NCI-H2107 treated with DMSO at 0.1 percent for 48 hours (cell line): ENCODE measurements at regions not wholly inside any gene's neighbourhood (a gene's known extent, or its start where the extent isn't known, plus 50 kb on each side); places are given as distances from the start of the nearest gene placed in this dataset.
"Not testable (repeated sequence)": the region's sequence is repeated elsewhere in the genome, so short reads cannot be mapped to it uniquely, and the experiment has no call there.

ENCODE experiments used
- DNase-seq: peaks from one replicate; lab custom pipeline; 2025; ENCODE audit not compliant: unreplicated experiment; lab: John Stamatoyannopoulos, UW

- DNase-seq = no peak
Observed at GRCh38 chr3:72270072-72270681, 485.2 kb upstream of the PROK2 start.

GRCh38 chr3:72269475-72269874 lies 484.5 kb upstream of the PROK2 start:
- DNase-seq = no peak

- not testable (repeated sequence) for DNase-seq
Observed at GRCh38 chr3:72266921-72267524, 482.1 kb upstream of the PROK2 start.

GRCh38 chr3:72266016-72266370 lies 481.0 kb upstream of the PROK2 start:
- no peak for DNase-seq

- peak; percentile 32 for DNase-seq
Observed at GRCh38 chr3:72265256-72266015, 480.5 kb upstream of the PROK2 start.

- DNase-seq = no peak
Observed at GRCh38 chr3:72263223-72263990, 478.5 kb upstream of the PROK2 start.

GRCh38 chr3:72262736-72263135 lies 477.8 kb upstream of the PROK2 start:
- no peak for DNase-seq

- DNase-seq = no peak
Observed at GRCh38 chr3:72261566-72262564, 476.9 kb upstream of the PROK2 start.

- DNase-seq = no peak
Observed at GRCh38 chr3:72260588-72260910, 475.6 kb upstream of the PROK2 start.

- DNase-seq = no peak
Observed at GRCh38 chr3:72259755-72260587, 475.0 kb upstream of the PROK2 start.

GRCh38 chr3:72258361-72259141 lies 473.6 kb upstream of the PROK2 start:
- peak; percentile 23 for DNase-seq

- DNase-seq = no peak
Observed at GRCh38 chr3:72257738-72258137, 472.8 kb upstream of the PROK2 start.

- no peak for DNase-seq
Observed at GRCh38 chr3:72257203-72257602, 472.3 kb upstream of the PROK2 start.

GRCh38 chr3:72256716-72257115 lies 471.8 kb upstream of the PROK2 start:
- DNase-seq = no peak

GRCh38 chr3:72255791-72256559 lies 471.0 kb upstream of the PROK2 start:
- DNase-seq = peak; percentile 72

- no peak for DNase-seq
Observed at GRCh38 chr3:72255191-72255590, 470.2 kb upstream of the PROK2 start.

- DNase-seq = no peak
Observed at GRCh38 chr3:72254483-72254882, 469.5 kb upstream of the PROK2 start.

GRCh38 chr3:72250725-72251124 lies 465.8 kb upstream of the PROK2 start:
- no peak for DNase-seq
